H9 (cell line): ENCODE measurements at regions not wholly inside any gene's neighbourhood (a gene's known extent, or its start where the extent isn't known, plus 50 kb on each side); places are given as distances from the start of the nearest gene placed in this dataset.

ENCODE experiments used
- DNase-seq: peaks from one replicate; pipeline ENCODE4 v3.0.0-alpha.2; 2017
- H2AFZ ChIP-seq: one replicate; pipeline ENCODE4 v1.6.1; 2013; ENCODE audit warnings: mild to moderate bottlenecking, low read length, control low read depth, moderate library complexity
- H2AK5ac ChIP-seq: 2 replicates; pipeline ENCODE4 v1.6.1; 2013; ENCODE audit warnings: low read length, control low read depth, mixed read lengths; ENCODE audit not compliant: insufficient read length
- H2BK120ac ChIP-seq: one replicate; pipeline ENCODE4 v1.6.1; 2013; ENCODE audit warnings: low read depth, mild to moderate bottlenecking, low read length, control low read depth, inconsistent platforms; ENCODE audit not compliant: poor library complexity, severe bottlenecking
- H2BK12ac ChIP-seq: 2 replicates; pipeline ENCODE4 v1.6.1; 2013; ENCODE audit warnings: low read length, control low read depth, mixed read lengths, low read depth; ENCODE audit not compliant: insufficient read length
- H2BK15ac ChIP-seq: 2 replicates; pipeline ENCODE4 v1.6.1; 2013; ENCODE audit warnings: low read depth, low read length, control low read depth
- H2BK20ac ChIP-seq: one replicate; pipeline ENCODE4 v1.6.1; 2013; ENCODE audit warnings: low read depth, mild to moderate bottlenecking, low read length, control low read depth, inconsistent platforms; ENCODE audit not compliant: poor library complexity, severe bottlenecking
- H2BK5ac ChIP-seq: 2 replicates; pipeline ENCODE4 v1.6.1; 2013; ENCODE audit warnings: low read length, control low read depth, mixed read lengths; ENCODE audit not compliant: insufficient read length
- H3K14ac ChIP-seq: 2 replicates; pipeline ENCODE4 v1.6.1; 2013; ENCODE audit warnings: low read length, control low read depth; ENCODE audit not compliant: insufficient read depth
- H3K18ac ChIP-seq: 2 replicates; pipeline ENCODE4 v1.6.1; 2013; ENCODE audit warnings: low read depth, mild to moderate bottlenecking, mixed read lengths, low read length, control low read depth; ENCODE audit not compliant: insufficient read length
- H3K23ac ChIP-seq: 2 replicates; pipeline ENCODE4 v1.6.1; 2013; ENCODE audit warnings: low read length, control low read depth, mixed read lengths, low read depth; ENCODE audit not compliant: insufficient read length
- H3K23me2 ChIP-seq: 2 replicates; pipeline ENCODE4 v1.6.1; 2013; ENCODE audit warnings: low read depth, mild to moderate bottlenecking, mixed read lengths, low read length, control low read depth; ENCODE audit not compliant: insufficient read length, poor library complexity, severe bottlenecking
- H3K27ac ChIP-seq: 2 replicates; pipeline ENCODE4 v1.5.1; 2013; ENCODE audit warnings: low read length, control low read depth, mixed read lengths, low read depth; ENCODE audit not compliant: insufficient read length
- H3K27me3 ChIP-seq: 2 replicates; pipeline ENCODE4 v1.6.1; 2013; ENCODE audit warnings: low read length, control low read depth, inconsistent platforms; ENCODE audit not compliant: insufficient read depth
- H3K4ac ChIP-seq: 2 replicates; pipeline ENCODE4 v1.6.1; 2013; ENCODE audit warnings: low read depth, mild to moderate bottlenecking, control low read depth, inconsistent platforms, low read length, moderate library complexity
- H3K4me1 ChIP-seq: 2 replicates; pipeline ENCODE4 v1.6.1; 2013; ENCODE audit warnings: low read length, control low read depth, inconsistent platforms; ENCODE audit not compliant: insufficient read depth
- H3K4me2 ChIP-seq: 2 replicates; pipeline ENCODE4 v1.6.1; 2013; ENCODE audit warnings: low read length, control low read depth, mixed read lengths; ENCODE audit not compliant: insufficient read length, insufficient read depth
- H3K56ac ChIP-seq: 2 replicates; pipeline ENCODE4 v1.6.1; 2013; ENCODE audit warnings: low read depth, mild to moderate bottlenecking, mixed read lengths, low read length, control low read depth; ENCODE audit not compliant: insufficient read length
- H3K79me1 ChIP-seq: 2 replicates; pipeline ENCODE4 v1.6.1; 2013; ENCODE audit warnings: low read depth, mild to moderate bottlenecking, moderate library complexity, low read length, control low read depth, inconsistent platforms; ENCODE audit not compliant: insufficient read depth, poor library complexity, severe bottlenecking
- H3K79me2 ChIP-seq: 2 replicates; pipeline ENCODE4 v1.6.1; 2013; ENCODE audit warnings: low read length, control low read depth, inconsistent platforms; ENCODE audit not compliant: insufficient read depth
- H3K9ac ChIP-seq: 2 replicates; pipeline ENCODE4 v1.6.1; 2013; ENCODE audit warnings: low read length, control low read depth, mixed read lengths; ENCODE audit not compliant: insufficient read length; ENCODE audit errors: extremely low read depth
- H3K9me3 ChIP-seq: one replicate; pipeline ENCODE4 v1.6.1; 2013; ENCODE audit warnings: low read depth, low read length, inconsistent platforms; ENCODE audit not compliant: control insufficient read depth
- H3T11ph ChIP-seq: one replicate; pipeline ENCODE4 v1.6.1; 2013; ENCODE audit warnings: mild to moderate bottlenecking, low read length, control low read depth, inconsistent platforms
- H4K20me1 ChIP-seq: one replicate; pipeline ENCODE4 v1.6.1; 2013; ENCODE audit not compliant: control insufficient read depth, insufficient read length, insufficient read depth
- H4K5ac ChIP-seq: 2 replicates; pipeline ENCODE4 v1.6.1; 2013; ENCODE audit warnings: low read depth, mild to moderate bottlenecking, mixed read lengths, low read length, control low read depth; ENCODE audit not compliant: insufficient read length
- H4K8ac ChIP-seq: replicated peaks from 2 replicates; pipeline ENCODE4 v1.6.1; 2013; ENCODE audit warnings: low read length, control low read depth, mixed read lengths, low read depth; ENCODE audit not compliant: insufficient read length
- H4K91ac ChIP-seq: 2 replicates; pipeline ENCODE4 v1.6.1; 2013; ENCODE audit warnings: low read depth, mild to moderate bottlenecking, moderate library complexity, mixed read lengths, low read length, control low read depth; ENCODE audit not compliant: insufficient read length
- H3K27ac Mint-ChIP-seq, 3 experiments: 2 replicates in 2 of 3; 3 replicates in 1 of 3; pipeline ENCODE4 v1.8.0; 2020 to 2021; ENCODE audit warnings: mixed read lengths in 3 of 3, mild to moderate bottlenecking in 1 of 3, moderate library complexity in 1 of 3
- H3K27me3 Mint-ChIP-seq: 2 replicates; pipeline ENCODE4 v1.8.0; 2021; ENCODE audit warnings: low read depth, mild to moderate bottlenecking, moderate library complexity, mixed read lengths
- H3K36me3 Mint-ChIP-seq, 3 experiments: 2 replicates in 2 of 3; 3 replicates in 1 of 3; pipeline ENCODE4 v1.8.0; 2020 to 2021; ENCODE audit warnings: low read depth in 3 of 3, mixed read lengths in 3 of 3; ENCODE audit not compliant: insufficient read depth in 1 of 3
- H3K4me1 Mint-ChIP-seq, 2 experiments: 2 replicates each; pipeline ENCODE4 v1.8.0; 2020; ENCODE audit warnings: mixed read lengths in 2 of 2
- H3K4me3 Mint-ChIP-seq, 2 experiments: 2 replicates in 1 of 2; 3 replicates in 1 of 2; pipeline ENCODE4 v1.8.0; 2020 to 2021; ENCODE audit warnings: mild to moderate bottlenecking in 2 of 2, mixed read lengths in 2 of 2, moderate library complexity in 1 of 2
- H3K9me3 Mint-ChIP-seq, 2 experiments: 2 replicates in 1 of 2; 3 replicates in 1 of 2; pipeline ENCODE4 v1.8.0; 2020; ENCODE audit warnings: mild to moderate bottlenecking in 2 of 2, mixed read lengths in 2 of 2, moderate library complexity in 1 of 2
- WGBS: extraction: QIAGEN DNeasy Blood & Tissue Kit; methylation state at CpG from one replicate; pipeline ENCODE4 v1.1.7; 2013; ENCODE audit warnings: missing lambda C conversion rate, low lambda C conversion rate, mixed read lengths; ENCODE audit not compliant: insufficient read length; ENCODE audit errors: extremely low coverage; 5-methylcytosine and 5-hydroxymethylcytosine counted together
- TF ChIP-seq, protein P1 (sequence below): fragments of 200-600 bp; sonication (generic); conservative IDR thresholded peaks from 3 replicates; pipeline ENCODE4 v1.8.0; 2021; ENCODE audit warnings: antibody characterized with exemption, mild to moderate bottlenecking

DNA sequence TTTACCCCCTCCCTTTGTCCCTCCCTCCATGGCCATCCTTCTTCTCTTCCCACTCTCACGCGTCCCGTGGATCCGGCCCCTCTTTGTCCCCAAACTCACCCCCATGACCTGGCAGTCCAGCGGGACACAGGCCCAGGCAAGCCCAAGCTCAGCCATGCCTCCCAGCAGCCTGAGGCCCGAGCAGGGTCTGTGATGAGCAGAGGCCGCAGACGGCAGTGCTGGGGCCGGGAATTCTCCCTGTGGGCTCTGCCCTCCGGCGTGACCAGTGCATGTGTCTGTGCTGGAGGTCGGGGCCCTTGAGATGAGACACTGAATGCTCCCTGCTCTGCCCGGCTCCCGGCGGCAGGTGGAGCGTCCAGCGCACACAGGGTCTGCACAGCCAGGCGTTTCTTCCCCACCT lies 237.9 kb downstream of the BRD1 start:
- no peaks in the 10 kb centered on the region for H3K27me3 ChIP-seq
- no peak overlapping the region for H4K91ac ChIP-seq
- no peak overlapping the region for H2BK120ac ChIP-seq
- H3K4me1 ChIP-seq: no peaks in the 10 kb centered on the region
- Mint-ChIP-seq H3K27ac (no peak overlapping the region), H3K4me3 (no peak overlapping the region), H3K9me3 (peaks cover 0 to 5% of the 10 kb centered on the region in 2 experiments; a peak in 3 of 5 replicates), H3K27me3 (no peaks in the 10 kb centered on the region; the same call in 1 of the 2 replicates), H3K4me1 (peaks cover 3 to 7% of the 10 kb centered on the region in 2 experiments; a peak in 2 of 4 replicates), H3K36me3 (peaks cover 0 to 2% (median 0%) of the 10 kb centered on the region in 3 experiments; a peak in 1 of 7 replicates)
- H4K5ac ChIP-seq: no peak overlapping the region
- no peak for DNase-seq
- no peak overlapping the region for H3K56ac ChIP-seq
- no peak overlapping the region for H3K14ac ChIP-seq
- no peaks in the 10 kb centered on the region for H3K79me1 ChIP-seq
- no peaks in the 10 kb centered on the region for H3K23me2 ChIP-seq
- no peak overlapping the region for H3K27ac ChIP-seq
- no peak overlapping the region for H2AFZ ChIP-seq
- H2BK12ac ChIP-seq: no peak overlapping the region
- H3K79me2 ChIP-seq: no peaks in the 10 kb centered on the region
- H4K20me1 ChIP-seq: no peaks in the 10 kb centered on the region
- no peak overlapping the region for H3K4me2 ChIP-seq
- H3K18ac ChIP-seq: no peak overlapping the region
- H3K4ac ChIP-seq: no peak overlapping the region
- H4K8ac ChIP-seq: no peak overlapping the region
- no peak overlapping the region for H2BK5ac ChIP-seq
- TF ChIP-seq, protein P1, sequence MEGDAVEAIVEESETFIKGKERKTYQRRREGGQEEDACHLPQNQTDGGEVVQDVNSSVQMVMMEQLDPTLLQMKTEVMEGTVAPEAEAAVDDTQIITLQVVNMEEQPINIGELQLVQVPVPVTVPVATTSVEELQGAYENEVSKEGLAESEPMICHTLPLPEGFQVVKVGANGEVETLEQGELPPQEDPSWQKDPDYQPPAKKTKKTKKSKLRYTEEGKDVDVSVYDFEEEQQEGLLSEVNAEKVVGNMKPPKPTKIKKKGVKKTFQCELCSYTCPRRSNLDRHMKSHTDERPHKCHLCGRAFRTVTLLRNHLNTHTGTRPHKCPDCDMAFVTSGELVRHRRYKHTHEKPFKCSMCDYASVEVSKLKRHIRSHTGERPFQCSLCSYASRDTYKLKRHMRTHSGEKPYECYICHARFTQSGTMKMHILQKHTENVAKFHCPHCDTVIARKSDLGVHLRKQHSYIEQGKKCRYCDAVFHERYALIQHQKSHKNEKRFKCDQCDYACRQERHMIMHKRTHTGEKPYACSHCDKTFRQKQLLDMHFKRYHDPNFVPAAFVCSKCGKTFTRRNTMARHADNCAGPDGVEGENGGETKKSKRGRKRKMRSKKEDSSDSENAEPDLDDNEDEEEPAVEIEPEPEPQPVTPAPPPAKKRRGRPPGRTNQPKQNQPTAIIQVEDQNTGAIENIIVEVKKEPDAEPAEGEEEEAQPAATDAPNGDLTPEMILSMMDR: no peak
- no peak overlapping the region for H3K9ac ChIP-seq
- H2BK20ac ChIP-seq: no peak overlapping the region
- H3T11ph ChIP-seq: no peak overlapping the region
- no peak overlapping the region for H2BK15ac ChIP-seq
- no CpG with 5 or more reads among the region's 18 CpGs for whole genome bisulfite sequencing
- no peak overlapping the region for H2AK5ac ChIP-seq
- H3K9me3 ChIP-seq: no peaks in the 10 kb centered on the region
- no peak overlapping the region for H3K23ac ChIP-seq
